HG03097 (cell line): ENCODE measurements at regions not wholly inside any gene's neighbourhood (a gene's known extent, or its start where the extent isn't known, plus 50 kb on each side); places are given as distances from the start of the nearest gene placed in this dataset.

Source experiments
- ATAC-seq: cut with Tn5 transposase; IDR thresholded peaks from one replicate; pipeline ENCODE4 v1.9.1; 2021; ENCODE audit not compliant: unreplicated experiment, low FRiP score

GRCh38 chr2:18704276-18704675 lies 114.9 kb upstream of the NT5C1B start:
- ATAC-seq, result no peak

GRCh38 chr2:18703555-18703954 lies 114.2 kb upstream of the NT5C1B start:
- ATAC-seq, result no peak

DNA sequence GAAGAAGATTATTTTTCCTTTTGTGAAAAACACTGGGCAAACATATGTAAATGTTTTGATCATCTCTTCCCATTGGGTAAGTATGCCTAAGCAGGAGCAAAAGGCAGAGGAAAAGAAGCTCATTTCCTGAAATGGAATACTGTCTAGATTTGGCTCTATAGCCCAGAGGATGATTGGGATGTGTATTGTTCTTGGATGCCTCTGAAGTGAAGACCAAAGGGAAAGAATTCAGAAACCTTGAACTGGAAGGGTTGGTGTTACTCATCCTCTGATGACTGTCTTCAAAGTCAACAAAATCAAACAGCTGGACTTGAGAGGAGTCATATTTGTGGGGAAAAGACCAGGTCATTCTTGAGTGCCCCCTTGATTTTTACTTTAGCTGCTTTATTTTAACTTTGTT lies 112.6 kb upstream of the NT5C1B start:
- ATAC-seq, result no peak

DNA sequence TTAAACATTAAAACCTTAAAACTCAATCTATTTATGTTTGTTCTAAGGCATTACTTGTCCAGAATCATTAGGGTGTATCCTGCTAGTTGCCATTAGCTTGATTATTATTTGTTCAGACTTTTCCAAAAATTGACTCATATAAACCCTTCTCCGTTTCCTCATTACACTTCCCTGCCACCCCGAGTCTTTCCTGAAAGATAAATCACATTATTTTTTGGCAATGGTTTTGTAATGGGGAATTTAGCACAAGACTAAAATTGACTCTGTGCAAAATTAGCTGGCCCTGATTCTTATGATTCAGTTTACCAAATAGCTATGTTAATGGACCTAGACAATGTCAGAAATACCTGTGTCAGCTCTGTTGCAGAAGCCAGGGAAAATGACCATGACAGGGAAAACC lies 112.2 kb upstream of the NT5C1B start:
- no peak for ATAC-seq

DNA sequence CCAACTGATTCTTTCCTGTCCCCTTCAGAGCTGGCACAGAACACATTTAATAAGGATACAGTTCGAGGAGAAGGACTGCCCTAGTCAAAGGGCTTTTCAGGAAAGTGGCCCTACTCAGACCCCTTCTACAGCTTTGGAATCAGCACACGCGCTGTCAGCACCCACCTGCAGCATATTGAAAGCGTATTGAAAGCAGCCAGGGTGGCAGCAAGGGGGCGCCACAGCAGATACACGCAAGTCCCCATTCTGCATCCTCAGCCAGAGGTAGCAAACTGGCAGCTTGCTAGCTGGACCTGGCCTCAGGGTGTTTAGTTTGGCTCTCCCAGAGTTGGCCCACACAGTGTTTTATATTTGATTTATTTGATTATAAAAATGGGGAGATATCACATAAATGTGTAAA lies 101.0 kb upstream of the NT5C1B start:
- no peak for ATAC-seq

GRCh38 chr2:18684206-18685038 lies 95.1 kb upstream of the NT5C1B start:
- no peak for ATAC-seq

DNA sequence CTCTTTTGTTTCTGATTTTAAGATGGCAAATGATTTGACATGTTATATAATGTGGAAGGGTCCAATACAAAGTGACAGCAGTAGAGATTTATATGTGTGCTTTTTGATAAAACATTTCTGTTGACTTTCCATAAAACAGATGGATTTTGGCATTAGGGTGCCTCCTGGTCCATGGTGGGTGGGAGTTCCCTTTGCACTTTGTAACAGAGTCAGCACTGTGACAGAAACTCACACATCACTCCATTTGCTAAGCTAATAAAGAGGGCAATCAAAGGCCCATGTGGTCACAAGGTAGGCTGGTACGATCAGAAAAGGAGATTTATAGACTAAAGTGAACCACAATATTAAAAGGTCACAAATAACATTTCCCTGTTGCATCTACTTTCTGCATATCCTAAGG lies 93.3 kb upstream of the NT5C1B start:
- ATAC-seq, result no peak

GRCh38 chr2:18677280-18677679 lies 87.9 kb upstream of the NT5C1B start:
- ATAC-seq, result no peak

DNA sequence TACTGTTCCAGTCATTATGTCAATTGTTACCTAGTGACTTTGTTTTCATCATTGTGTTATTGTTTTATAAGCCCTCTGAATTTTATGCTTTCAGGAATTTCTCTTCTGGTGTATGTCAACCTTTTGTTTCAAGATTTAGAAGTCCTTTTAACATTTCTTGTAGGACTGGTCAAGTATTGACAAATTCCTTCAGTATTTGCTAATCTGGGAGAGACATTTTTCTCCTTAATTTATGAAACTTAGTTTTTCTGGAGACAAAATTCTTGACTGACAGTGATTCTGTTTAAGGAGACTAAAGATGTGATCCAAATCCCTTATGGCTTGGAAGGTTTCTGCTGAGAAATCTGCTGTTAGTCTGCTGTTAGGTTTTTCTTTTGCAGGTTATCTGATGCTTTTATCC lies 84.9 kb upstream of the NT5C1B start:
- ATAC-seq, result no peak

- ATAC-seq, result no peak
Measured at GRCh38 chr2:18671363-18671762, 82.0 kb upstream of the NT5C1B start.

DNA sequence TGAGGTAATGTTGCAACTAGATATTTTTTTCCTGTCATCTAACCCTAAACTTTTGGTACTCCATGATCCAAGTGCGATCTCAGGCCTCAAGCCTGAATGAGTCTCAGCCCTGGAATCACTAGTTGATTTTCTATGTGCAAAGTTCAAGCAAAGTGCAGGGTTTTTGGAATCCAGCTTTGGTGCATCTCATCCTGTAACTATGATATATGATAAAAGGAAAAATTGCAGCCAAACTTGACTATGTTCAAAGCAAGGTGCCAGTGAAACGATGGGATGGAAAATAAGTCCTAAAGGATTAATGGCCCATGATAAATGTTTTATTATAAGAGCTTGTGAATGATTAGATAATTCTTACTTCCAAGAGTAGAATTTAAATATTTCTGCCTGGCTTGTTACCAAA lies 78.9 kb upstream of the NT5C1B start:
- ATAC-seq, result no peak

DNA sequence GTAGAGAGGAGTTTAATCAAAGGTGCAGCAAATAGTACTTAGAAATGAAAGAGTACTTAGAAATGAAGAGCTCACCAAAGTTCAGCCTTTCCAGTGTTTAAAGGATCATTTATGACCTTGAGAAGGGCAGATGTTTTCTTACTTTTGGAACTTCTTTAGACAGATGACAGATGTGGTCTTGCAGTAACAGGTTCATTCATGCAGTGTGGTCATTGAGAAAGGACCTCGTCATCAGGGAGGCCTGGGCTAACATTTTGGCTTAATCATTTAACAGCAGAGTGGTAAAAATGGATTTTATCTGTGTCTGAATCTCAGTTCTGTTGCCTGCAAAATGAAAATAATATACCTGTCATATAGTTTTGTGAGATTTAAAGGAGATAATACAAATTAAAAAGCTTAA lies 75.1 kb upstream of the NT5C1B start:
- ATAC-seq, result no peak

- ATAC-seq, result no peak
Measured at GRCh38 chr2:18663861-18664260, 74.5 kb upstream of the NT5C1B start.

DNA sequence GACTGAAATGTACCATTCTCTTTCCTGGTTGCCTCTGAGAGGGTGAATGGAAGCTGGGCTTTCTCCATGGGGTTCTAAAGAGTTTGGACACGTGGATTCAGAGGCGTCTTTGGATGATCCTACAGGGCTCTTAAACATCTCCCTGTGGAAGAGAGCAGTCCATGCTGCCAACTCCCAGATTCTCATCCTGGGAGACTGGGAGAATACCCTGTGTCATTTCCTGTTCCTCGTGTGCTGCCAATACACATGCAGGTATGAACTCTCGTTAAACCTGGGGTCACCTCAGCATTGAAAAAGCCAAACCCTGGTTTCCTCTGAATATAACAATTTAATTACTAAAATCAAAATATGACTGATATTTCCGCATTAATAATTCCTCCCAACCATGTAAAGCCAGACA lies 73.3 kb upstream of the NT5C1B start:
- ATAC-seq, result no peak

DNA sequence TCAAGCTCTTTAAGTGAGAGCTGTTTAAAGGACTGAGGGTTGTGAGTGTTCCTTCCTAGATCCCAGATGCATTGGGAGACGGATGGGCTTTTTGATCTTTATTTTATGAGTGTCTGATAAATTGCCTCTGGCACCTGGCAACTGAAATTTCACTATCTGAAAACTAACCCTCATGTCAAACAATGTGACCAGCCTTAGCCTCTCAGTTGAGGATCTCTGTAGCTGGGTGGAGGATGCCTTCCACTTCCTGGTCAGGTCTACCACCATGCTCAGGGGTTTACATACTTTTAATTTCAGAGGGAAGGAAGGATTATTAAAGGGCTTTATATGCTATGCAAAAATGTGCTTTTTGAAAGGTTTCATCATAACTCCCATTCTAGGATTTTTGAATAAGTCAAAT lies 70.5 kb upstream of the NT5C1B start:
- no peak for ATAC-seq

- no peak for ATAC-seq
Measured at GRCh38 chr2:18656048-18656447, 66.7 kb upstream of the NT5C1B start.

DNA sequence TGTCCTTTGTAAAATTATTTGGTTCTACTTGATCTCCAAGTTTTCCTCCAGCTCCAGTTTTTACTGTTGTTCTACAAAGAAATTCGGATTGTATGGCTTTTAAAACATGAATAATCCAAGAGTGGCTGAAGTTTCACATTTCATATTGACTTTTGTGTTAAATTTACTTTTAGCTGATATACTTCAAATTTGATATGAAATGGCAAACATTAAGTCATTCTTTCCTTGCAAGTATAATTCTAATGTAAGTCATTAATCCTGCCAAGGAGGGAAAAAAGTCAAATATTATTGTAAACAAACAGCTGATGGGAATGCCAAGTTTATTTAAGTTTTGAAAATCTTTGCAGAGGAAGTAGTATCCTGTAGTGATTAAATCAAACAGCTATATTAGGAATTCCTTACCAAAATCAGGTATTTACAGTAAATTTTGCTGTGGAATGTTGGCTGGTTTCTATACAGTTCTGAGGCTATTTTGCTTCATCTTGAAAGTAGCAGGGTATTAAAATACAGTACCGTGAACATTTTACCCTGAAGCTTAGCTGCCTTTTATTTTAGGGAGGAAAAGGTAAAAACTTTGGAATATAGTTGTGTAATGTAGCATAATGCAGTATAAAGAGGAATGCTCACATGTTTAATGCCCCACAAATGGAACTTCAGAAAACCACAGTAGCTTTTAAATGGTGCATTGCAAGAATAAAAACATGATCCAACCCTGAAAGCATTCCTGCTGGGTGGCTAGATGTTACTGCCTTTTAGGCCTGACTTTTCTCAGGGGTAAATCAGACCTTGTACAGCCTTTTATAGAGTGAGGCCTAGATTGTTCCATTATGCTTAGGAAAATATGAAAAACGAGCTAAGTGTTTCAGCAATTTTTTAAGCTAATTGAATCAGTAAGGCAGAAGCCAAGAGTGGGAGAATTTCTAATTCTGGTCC lies 62.7 kb upstream of the NT5C1B start:
- ATAC-seq, result no peak

DNA sequence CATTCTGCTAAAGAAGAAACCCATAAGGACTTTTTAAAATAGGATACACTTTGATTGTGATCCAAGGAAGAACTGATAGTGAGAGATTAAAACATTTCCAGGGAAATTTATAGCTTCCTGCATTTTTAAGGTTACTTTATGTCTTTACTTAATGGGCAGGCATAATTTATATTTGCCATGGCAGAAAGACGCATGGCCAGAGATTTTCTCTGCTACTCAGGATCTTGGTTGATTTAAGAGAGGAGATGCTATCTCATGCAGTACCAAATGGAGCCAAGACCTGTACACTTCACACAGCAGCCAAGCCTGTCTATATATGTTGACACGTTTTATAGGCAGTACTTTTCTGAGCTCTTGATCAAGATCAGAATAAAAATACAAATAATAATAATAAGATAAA lies 60.9 kb upstream of the NT5C1B start:
- no peak for ATAC-seq

GRCh38 chr2:18649502-18650135 lies 60.2 kb upstream of the NT5C1B start:
- ATAC-seq, result no peak

- no peak for ATAC-seq
Measured at GRCh38 chr2:18648161-18648560, 58.8 kb upstream of the NT5C1B start.

DNA sequence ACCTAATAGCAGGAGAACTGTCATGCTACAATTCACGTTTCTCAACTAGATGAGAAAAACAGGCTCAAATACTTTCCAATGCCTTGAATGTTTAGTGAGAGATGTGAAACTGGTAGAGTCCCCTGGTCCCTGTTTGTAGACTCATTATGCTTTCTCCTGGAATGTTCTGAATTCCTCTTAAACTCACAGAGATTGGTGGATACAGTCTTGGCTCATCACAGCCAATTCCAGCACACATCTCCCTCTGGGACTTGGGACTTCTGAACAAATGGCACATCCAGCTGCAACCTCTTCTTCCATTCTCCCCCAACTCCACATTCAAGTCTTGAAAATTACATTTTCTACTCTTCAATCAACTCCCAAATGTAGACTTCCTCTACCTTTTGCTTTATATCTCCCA lies 58.4 kb upstream of the NT5C1B start:
- no peak for ATAC-seq
